ENCODE measurements at regions not wholly inside any gene's neighbourhood (a gene's known extent, or its start where the extent isn't known, plus 50 kb on each side); places are given as distances from the start of the nearest gene placed in this dataset.

GRCh38 chr10:17506856-17507471 is 52.6 kb upstream of the ST8SIA6 start:
- TF ChIP-seq CTCF (IDR thresholded peaks at IDR 0.05; ENCODE audit: borderline replicate concordance): no peak
- intact Hi-C loops (cut with micrococcal nuclease): no loop called here
- H3K4me3 ChIP-seq: no peak overlapping the region
- H3K9me3 ChIP-seq (replicated peaks): no peaks in the 10 kb centered on the region
- H3K27ac ChIP-seq (replicated peaks): no peak overlapping the region
- no peak for DNase-seq
- H3K27me3 ChIP-seq (ENCODE audit: low read depth): no peaks in the 10 kb centered on the region
- H3K36me3 ChIP-seq: no peaks in the 10 kb centered on the region
- peaks cover under 1% of the 10 kb centered on the region for H3K4me1 ChIP-seq

GRCh38 chr10:17506390-17506789 is 52.0 kb upstream of the ST8SIA6 start:
- no peaks in the 10 kb centered on the region for H3K36me3 ChIP-seq
- no peak for DNase-seq
- H3K27ac ChIP-seq (replicated peaks): no peak overlapping the region
- no peaks in the 10 kb centered on the region for H3K9me3 ChIP-seq (replicated peaks)
- no peaks in the 10 kb centered on the region for H3K27me3 ChIP-seq (ENCODE audit: low read depth)
- TF ChIP-seq CTCF (IDR thresholded peaks at IDR 0.05; ENCODE audit: borderline replicate concordance): no peak
- H3K4me1 ChIP-seq: no peaks in the 10 kb centered on the region
- intact Hi-C loops (cut with micrococcal nuclease): no loop called here
- H3K4me3 ChIP-seq: no peak overlapping the region

- Histone ChIP-seq H3K36me3 (no peaks in the 10 kb centered on the region), H3K27me3 (ENCODE audit: low read depth) (no peaks in the 10 kb centered on the region), H3K4me3 (no peak overlapping the region), H3K9me3 (replicated peaks) (no peaks in the 10 kb centered on the region), H3K4me1 (no peaks in the 10 kb centered on the region), H3K27ac (replicated peaks) (no peak overlapping the region)
- DNase-seq: no peak
- intact Hi-C loops (cut with micrococcal nuclease): no loop called here
- no peak for TF ChIP-seq CTCF (IDR thresholded peaks at IDR 0.05; ENCODE audit: borderline replicate concordance)
Measured at GRCh38 chr10:17504547-17505245, 50.3 kb upstream of the ST8SIA6 start.
